ENCODE measurements at regions not wholly inside any gene's neighbourhood (a gene's known extent, or its start where the extent isn't known, plus 50 kb on each side); places are given as distances from the start of the nearest gene placed in this dataset.
A peak's percentile ranks its signal among the peaks of the same experiment; 100 is the strongest.

DNA sequence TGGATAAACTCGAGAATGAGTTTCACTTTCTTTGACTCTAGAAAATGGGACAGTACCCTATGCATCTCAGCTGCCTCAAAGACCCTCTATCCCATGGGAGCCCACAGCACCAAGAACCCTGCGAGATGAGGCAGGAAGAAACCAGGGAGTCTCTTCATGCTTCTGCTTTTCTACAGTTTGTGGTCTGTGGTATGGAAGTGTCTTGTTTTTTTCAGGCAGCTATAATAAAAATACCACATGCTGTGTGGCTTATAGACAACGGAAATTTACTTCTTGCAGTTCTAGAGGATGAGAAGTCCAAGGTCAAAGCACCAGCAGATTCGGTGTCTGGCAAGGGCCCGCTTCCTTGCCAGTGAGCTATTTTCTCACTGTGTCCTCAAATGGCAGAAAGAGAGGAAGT is 257.9 kb downstream of the SUCLG1 start:
- no peak for TF ChIP-seq Cebpa-rat (IDR thresholded peaks at IDR 0.05)
- Histone ChIP-seq H3K4me3 (peak overlapping the region; percentile 54), H3K27me3 (no peaks in the 10 kb centered on the region), H3K27ac (peak overlapping the region; percentile 80), H3K9me3 (peaks cover 79% of the 10 kb centered on the region), H3K36me3 (peaks cover 22% of the 10 kb centered on the region; the same call in 1 of the 2 replicates), H3K4me1 (peaks cover 37% of the 10 kb centered on the region), H3K9ac (0 out of 2 replicates have a peak overlapping the region, but pooled peaks have one; percentile 24), H4K20me1 (no peaks in the 10 kb centered on the region), H3K4me2 (peak overlapping the region; percentile 83)

DNA sequence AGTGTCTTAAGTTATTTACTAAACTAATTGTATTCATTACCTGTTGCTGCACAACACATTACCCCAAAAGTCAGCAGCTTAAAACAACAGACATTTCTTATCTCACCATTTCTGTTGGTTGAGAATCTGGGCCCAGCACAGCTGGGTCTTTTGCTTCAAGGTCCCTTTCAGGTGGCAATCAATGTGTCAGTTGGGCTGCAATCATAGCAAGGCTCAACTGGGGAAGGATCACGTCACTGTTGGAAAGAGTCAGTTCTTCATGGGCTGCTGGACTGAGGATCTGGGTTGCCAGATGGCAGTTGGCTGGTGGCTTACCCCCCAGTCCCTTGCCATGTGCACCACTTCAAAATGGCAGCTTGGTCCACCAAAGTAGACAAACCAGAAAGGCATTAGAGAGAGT is 261.2 kb downstream of the SUCLG1 start:
- Histone ChIP-seq H3K36me3 (peaks cover 12% of the 10 kb centered on the region; the same call in 1 of the 2 replicates), H4K20me1 (no peaks in the 10 kb centered on the region), H3K27ac (no peak overlapping the region), H3K9me3 (peaks cover 49% of the 10 kb centered on the region), H3K4me3 (no peak overlapping the region), H3K4me2 (no peak overlapping the region), H3K4me1 (peaks cover 32% of the 10 kb centered on the region), H3K9ac (no peak overlapping the region), H3K27me3 (no peaks in the 10 kb centered on the region)
- TF ChIP-seq Cebpa-rat (IDR thresholded peaks at IDR 0.05), result no peak

GRCh38 chr2:84194949-84195644 is 264.0 kb downstream of the SUCLG1 start:
- no peaks in the 10 kb centered on the region for H3K27me3 ChIP-seq
- no peak for TF ChIP-seq Cebpa-rat (IDR thresholded peaks at IDR 0.05)
- peaks cover 9% of the 10 kb centered on the region for H3K4me1 ChIP-seq
- no peaks in the 10 kb centered on the region for H4K20me1 ChIP-seq
- H3K36me3 ChIP-seq, result no peaks in the 10 kb centered on the region
- H3K4me2 ChIP-seq, result no peak overlapping the region
- H3K27ac ChIP-seq, result no peak overlapping the region
- no peak overlapping the region for H3K4me3 ChIP-seq
- peaks cover 23% of the 10 kb centered on the region for H3K9me3 ChIP-seq
- H3K9ac ChIP-seq, result no peak overlapping the region

- TF ChIP-seq Cebpa-rat (IDR thresholded peaks at IDR 0.05), result no peak
- Histone ChIP-seq H3K4me3 (no peak overlapping the region), H3K36me3 (no peaks in the 10 kb centered on the region)
Observed at GRCh38 chr2:84194181-84194580, 264.9 kb downstream of the SUCLG1 start.

GRCh38 chr2:84187258-84187657 is 271.8 kb downstream of the SUCLG1 start:
- Histone ChIP-seq H3K9me3 (peaks cover 8% of the 10 kb centered on the region; the same call in 1 of the 2 replicates), H3K9ac (no peak overlapping the region), H3K4me3 (no peak overlapping the region), H3K4me1 (no peaks in the 10 kb centered on the region), H4K20me1 (no peaks in the 10 kb centered on the region), H3K4me2 (no peak overlapping the region), H3K27me3 (no peaks in the 10 kb centered on the region), H3K36me3 (no peaks in the 10 kb centered on the region), H3K27ac (no peak overlapping the region)
- TF ChIP-seq Cebpa-rat (IDR thresholded peaks at IDR 0.05), result no peak

More at GRCh38 chr2:84194181-84194580, 264.9 kb downstream of the SUCLG1 start:
- Histone ChIP-seq H3K9ac (no peak overlapping the region), H4K20me1 (no peaks in the 10 kb centered on the region), H3K27me3 (no peaks in the 10 kb centered on the region), H3K4me2 (no peak overlapping the region), H3K4me1 (0 out of 2 replicates have a peak, but pooled peaks cover under 1% of the 10 kb centered on the region), H3K9me3 (peaks cover 14% of the 10 kb centered on the region), H3K27ac (no peak overlapping the region)

DNA sequence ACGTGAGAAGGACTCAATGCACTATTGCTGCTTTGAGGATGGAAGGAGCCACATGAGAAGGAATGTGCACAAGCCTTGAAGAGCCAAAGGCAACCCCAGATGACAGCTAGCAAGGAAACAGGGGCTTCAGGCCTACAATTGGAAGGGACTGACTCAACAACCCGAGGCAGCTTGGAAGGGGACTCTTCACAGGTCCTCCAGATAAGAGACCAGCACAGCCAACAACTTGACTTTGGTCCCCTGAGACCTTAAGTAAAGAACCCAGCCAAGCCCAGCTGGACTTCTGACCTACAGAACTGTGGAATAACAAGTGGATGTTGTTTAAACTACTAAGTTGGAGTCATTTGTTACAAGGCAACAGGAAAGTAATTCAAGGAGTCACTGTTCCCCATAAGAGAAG is 277.2 kb downstream of the SUCLG1 start:
- H3K4me1 ChIP-seq, result peaks cover 36% of the 10 kb centered on the region
- H4K20me1 ChIP-seq, result no peaks in the 10 kb centered on the region
- no peaks in the 10 kb centered on the region for H3K27me3 ChIP-seq
- H3K9ac ChIP-seq, result no peak overlapping the region
- peak overlapping the region; percentile 75; the same call in 1 of the 2 replicates for H3K4me2 ChIP-seq
- no peaks in the 10 kb centered on the region for H3K36me3 ChIP-seq
- H3K9me3 ChIP-seq, result peaks cover 8% of the 10 kb centered on the region; the same call in 1 of the 2 replicates
- TF ChIP-seq Cebpa-rat (IDR thresholded peaks at IDR 0.05), result no peak
- H3K4me3 ChIP-seq, result no peak overlapping the region
- no peak overlapping the region for H3K27ac ChIP-seq

- Histone ChIP-seq H3K36me3 (no peaks in the 10 kb centered on the region), H3K4me2 (no peak overlapping the region), H3K9me3 (no peaks in the 10 kb centered on the region), H3K27ac (no peak overlapping the region), H3K27me3 (no peaks in the 10 kb centered on the region), H3K9ac (no peak overlapping the region), H4K20me1 (no peaks in the 10 kb centered on the region), H3K4me3 (no peak overlapping the region), H3K4me1 (peaks cover 36% of the 10 kb centered on the region)
- TF ChIP-seq Cebpa-rat (IDR thresholded peaks at IDR 0.05), result no peak
Observed at GRCh38 chr2:84177733-84178132, 281.3 kb downstream of the SUCLG1 start.

- H3K4me1 ChIP-seq, result peaks cover 24% of the 10 kb centered on the region
- H3K4me2 ChIP-seq, result no peak overlapping the region
- H4K20me1 ChIP-seq, result no peaks in the 10 kb centered on the region
- H3K9me3 ChIP-seq, result no peaks in the 10 kb centered on the region
- H3K27ac ChIP-seq, result no peak overlapping the region
- no peak overlapping the region for H3K9ac ChIP-seq
- TF ChIP-seq Cebpa-rat (IDR thresholded peaks at IDR 0.05), result no peak
- no peaks in the 10 kb centered on the region for H3K36me3 ChIP-seq
- no peaks in the 10 kb centered on the region for H3K27me3 ChIP-seq
- no peak overlapping the region for H3K4me3 ChIP-seq
Observed at GRCh38 chr2:84175970-84176369, 283.1 kb downstream of the SUCLG1 start.

DNA sequence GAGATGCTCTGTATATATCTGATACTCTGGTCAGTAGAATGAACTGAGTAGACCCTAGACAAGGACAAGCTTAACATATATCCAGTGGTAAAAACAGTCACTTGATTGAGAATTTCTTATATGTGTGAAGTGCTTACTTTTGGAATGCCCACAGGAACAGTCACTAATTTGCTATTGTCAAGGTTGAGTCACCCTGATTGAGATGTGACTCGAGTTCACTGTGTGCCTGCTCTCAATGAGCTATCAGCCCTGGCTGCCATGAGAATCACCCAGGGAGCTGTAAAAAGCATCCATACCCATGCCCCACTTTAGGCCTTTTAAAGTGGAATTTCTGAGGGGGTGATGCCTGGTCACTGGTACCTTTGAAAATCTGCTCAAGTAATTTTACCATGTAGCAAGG is 283.7 kb downstream of the SUCLG1 start:
- Histone ChIP-seq H3K9me3 (peaks cover 1% of the 10 kb centered on the region; the same call in 1 of the 2 replicates), H3K4me2 (no peak overlapping the region), H3K36me3 (no peaks in the 10 kb centered on the region), H3K4me3 (no peak overlapping the region), H3K4me1 (peaks cover 17% of the 10 kb centered on the region), H3K27ac (no peak overlapping the region), H3K27me3 (no peaks in the 10 kb centered on the region), H3K9ac (no peak overlapping the region), H4K20me1 (no peaks in the 10 kb centered on the region)
- TF ChIP-seq Cebpa-rat (IDR thresholded peaks at IDR 0.05), result no peak

DNA sequence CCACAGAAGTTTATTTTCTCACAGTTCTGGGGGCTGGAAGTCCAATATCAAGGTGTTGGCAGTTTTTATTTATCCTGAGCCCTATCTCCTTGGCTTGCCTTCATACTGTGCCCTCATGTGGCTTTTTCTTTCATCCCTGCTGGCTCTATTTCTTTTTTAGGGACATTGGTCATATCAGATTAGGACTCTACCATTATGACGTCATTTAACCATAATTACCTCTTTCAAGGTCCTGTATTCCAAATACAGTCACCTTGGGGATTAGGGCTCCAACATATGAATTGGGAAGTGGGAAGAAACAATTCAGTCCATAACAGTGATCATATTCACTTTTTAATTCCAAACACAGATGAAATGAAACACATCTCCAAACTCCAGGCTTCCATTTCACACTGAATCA is 286.0 kb downstream of the SUCLG1 start:
- no peak overlapping the region for H3K4me2 ChIP-seq
- H4K20me1 ChIP-seq, result no peaks in the 10 kb centered on the region
- no peak for TF ChIP-seq Cebpa-rat (IDR thresholded peaks at IDR 0.05)
- no peak overlapping the region for H3K9ac ChIP-seq
- H3K36me3 ChIP-seq, result no peaks in the 10 kb centered on the region
- no peaks in the 10 kb centered on the region for H3K27me3 ChIP-seq
- no peak overlapping the region for H3K4me3 ChIP-seq
- no peak overlapping the region for H3K27ac ChIP-seq
- H3K9me3 ChIP-seq, result peaks cover 22% of the 10 kb centered on the region
- H3K4me1 ChIP-seq, result no peaks in the 10 kb centered on the region
